Peyer's patch (tissue), 4 donors: ENCODE measurements at regions not wholly inside any gene's neighbourhood (a gene's known extent, or its start where the extent isn't known, plus 50 kb on each side); places are given as distances from the start of the nearest gene placed in this dataset.

Source experiments
- POLR2A ChIP-seq, 2 donors: fragments of 450-650 bp; IDR thresholded peaks; one replicate each; pipeline ENCODE4 v1.5.1; 2017; ENCODE audit warnings: antibody characterized with exemption in 2 of 2, mild to moderate bottlenecking in 2 of 2, moderate library complexity in 2 of 2
- TF ChIP-seq, protein P1 (sequence below), 6 experiments: fragments of 450-650 bp in 4 of 6; fragments of 200-600 bp in 2 of 6; sonication (generic) in 1 of 6; IDR thresholded peaks; one replicate each; pipeline ENCODE4 v1.5.1; 2017 to 2019; ENCODE audit warnings: antibody characterized with exemption in 6 of 6, mild to moderate bottlenecking in 3 of 6, moderate library complexity in 1 of 6

DNA sequence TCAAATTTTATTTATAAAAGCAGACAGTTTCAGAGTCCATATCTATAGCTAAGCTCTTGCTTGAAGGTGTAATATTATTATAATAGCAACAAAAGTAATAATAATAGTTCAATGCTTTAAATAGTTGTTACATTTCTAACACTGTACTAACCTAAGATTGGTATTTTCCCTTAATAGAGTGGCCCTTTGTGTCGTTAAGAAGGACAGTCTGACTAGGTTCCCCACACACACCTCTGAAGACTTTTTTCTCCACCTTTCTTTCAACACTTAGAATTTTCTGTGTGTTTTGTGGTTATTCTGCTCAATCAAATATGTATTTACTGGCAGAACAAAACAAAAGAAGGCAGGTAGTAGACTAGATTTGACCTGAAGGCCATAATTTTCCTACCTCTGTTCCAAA, 223.2 kb upstream of the ACO1 start:
- no peak for TF ChIP-seq POLR2A (IDR thresholded peaks at IDR 0.05)
- TF ChIP-seq, protein P1, sequence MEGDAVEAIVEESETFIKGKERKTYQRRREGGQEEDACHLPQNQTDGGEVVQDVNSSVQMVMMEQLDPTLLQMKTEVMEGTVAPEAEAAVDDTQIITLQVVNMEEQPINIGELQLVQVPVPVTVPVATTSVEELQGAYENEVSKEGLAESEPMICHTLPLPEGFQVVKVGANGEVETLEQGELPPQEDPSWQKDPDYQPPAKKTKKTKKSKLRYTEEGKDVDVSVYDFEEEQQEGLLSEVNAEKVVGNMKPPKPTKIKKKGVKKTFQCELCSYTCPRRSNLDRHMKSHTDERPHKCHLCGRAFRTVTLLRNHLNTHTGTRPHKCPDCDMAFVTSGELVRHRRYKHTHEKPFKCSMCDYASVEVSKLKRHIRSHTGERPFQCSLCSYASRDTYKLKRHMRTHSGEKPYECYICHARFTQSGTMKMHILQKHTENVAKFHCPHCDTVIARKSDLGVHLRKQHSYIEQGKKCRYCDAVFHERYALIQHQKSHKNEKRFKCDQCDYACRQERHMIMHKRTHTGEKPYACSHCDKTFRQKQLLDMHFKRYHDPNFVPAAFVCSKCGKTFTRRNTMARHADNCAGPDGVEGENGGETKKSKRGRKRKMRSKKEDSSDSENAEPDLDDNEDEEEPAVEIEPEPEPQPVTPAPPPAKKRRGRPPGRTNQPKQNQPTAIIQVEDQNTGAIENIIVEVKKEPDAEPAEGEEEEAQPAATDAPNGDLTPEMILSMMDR (IDR thresholded peaks at IDR 0.05), result no peak
